HG03175 (cell line): ENCODE measurements at regions not wholly inside any gene's neighbourhood (a gene's known extent, or its start where the extent isn't known, plus 50 kb on each side); places are given as distances from the start of the nearest gene placed in this dataset.

Experiments used
- ATAC-seq: cut with Tn5 transposase; IDR thresholded peaks from one replicate; pipeline ENCODE4 v1.9.1; 2021; ENCODE audit warnings: mild to moderate bottlenecking, moderate library complexity; ENCODE audit not compliant: unreplicated experiment

- ATAC-seq: no peak
Measured at GRCh38 chr14:48925184-48925583, 661.0 kb downstream of the RPS29 start.

DNA sequence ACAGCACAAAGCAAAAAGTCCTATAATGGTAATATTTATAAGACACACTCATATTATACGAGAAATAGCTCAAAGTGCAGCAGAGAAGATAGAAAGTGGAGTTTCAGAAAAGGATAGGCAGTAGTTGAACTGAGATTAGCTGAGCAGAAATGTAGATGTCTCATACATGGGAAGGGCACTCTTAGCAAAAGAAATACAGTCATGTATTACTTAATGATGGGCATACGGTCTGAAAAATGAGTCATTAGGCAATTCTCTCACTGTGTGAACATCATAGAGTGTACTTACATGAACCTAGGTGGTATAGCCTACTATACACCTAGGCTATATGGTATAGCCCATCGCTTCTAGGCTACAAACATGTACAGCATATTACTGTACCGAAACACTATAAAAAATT, 671.3 kb downstream of the RPS29 start:
- no peak for ATAC-seq

DNA sequence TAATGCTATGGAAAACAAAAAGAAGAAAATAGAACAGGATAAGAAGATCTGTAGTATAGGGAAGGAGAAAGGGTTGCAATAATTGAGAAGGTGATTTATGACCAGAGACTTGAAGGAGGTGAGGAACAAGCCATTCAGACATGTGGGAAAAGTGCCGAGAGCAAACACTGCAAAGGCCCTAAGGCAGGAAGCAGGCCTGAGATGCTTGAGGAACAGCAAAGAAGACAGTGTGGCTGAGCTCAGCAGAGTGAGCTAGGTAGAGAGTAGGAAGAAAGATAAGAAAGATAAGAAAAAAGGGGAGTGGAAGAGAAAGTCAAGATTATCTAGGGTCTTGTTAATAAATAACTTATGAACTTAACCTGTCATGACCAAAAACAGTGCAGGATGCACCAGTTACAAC, 671.8 kb downstream of the RPS29 start:
- no peak for ATAC-seq

GRCh38 chr14:48900565-48900964, 685.6 kb downstream of the RPS29 start:
- no peak for ATAC-seq

- ATAC-seq: no peak
Measured at GRCh38 chr14:48890333-48890732, 695.8 kb downstream of the RPS29 start.

DNA sequence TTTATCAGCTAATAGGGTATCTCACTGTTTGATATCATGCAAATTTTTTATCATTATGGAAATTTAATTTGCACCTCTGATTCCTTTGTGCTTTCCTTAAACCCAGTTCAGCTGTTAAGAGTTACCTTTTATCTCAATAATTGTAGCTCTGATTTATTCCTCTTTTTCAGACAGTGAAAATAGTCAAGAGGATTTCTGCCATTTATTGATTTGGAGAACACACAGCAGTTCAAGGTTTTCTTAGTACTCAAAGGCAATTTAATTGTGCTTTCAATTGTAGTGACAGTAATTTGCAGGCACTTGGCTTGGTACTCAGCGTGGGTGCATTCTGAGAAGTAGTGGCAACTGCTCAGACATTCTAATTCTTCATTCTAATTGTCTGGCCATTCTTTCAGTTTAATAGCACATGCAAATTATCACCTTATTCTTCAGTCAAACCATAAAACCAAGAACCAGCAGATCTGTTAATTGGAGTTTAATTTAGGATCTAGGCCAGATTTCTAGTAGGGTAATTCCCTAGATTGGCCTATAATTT, 709.3 kb downstream of the RPS29 start:
- ATAC-seq: no peak

DNA sequence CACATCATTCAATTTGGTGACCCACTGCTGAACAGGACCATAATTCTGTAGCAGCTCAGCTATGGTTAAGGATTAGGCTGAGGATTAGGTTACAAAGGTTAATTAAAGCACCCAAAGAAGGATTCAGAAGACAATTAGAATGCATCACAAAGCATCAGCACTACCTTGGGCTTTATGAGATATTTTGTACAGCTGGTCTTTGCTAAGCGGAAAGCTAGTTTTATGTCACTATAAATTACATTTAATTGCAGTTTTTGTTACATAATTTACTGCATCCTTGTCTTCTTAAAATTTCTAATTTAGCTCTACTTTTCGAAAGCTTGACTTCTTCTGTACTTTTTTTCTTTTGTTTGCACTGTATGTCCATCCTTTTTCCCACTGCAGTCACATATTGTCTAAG, 711.5 kb downstream of the RPS29 start:
- no peak for ATAC-seq

DNA sequence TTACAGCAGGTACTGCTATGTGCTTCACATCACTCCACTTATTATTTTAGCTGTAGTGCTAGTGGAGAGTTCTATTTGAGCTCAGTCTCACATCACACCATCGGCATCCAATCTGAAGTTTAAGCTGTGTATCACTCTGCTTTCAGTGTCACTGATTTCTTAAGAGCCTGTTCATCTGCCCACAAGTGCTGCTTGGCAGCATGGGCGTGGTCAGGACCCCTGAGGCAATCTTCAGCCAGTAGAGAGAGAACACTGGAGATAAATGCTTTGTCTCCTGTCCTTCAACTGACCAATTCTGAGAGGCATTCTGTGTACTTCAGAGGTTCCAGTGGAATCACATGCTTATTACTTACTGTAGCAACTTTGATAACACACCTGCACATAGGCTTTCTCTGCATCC, 728.8 kb downstream of the RPS29 start:
- no peak for ATAC-seq

- no peak for ATAC-seq
Measured at GRCh38 chr14:48853159-48853558, 733.0 kb downstream of the RPS29 start.

- no peak for ATAC-seq
Measured at GRCh38 chr14:48849741-48850322, 736.3 kb downstream of the RPS29 start.

DNA sequence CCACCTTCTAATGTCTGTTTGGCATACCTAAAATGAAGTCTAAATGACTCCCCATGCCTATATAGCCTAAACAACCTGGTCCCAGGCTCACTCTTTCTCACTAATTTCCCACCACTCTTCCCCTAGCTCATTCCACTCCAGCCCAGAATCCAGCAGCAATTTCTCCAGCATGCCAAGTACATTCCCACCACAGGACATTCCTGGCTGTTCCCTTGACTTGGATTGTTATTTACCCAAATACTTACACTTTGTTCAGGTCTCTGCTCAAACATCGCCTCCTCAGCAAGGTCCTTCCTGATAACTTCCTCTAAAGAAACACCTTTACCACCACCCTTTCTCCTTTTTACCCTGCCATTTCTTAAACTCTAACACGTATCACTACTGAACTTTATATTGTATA, 743.4 kb downstream of the RPS29 start:
- ATAC-seq: no peak

GRCh38 chr14:48826058-48826457, 760.1 kb downstream of the RPS29 start:
- ATAC-seq: no peak

- ATAC-seq: no peak
Measured at GRCh38 chr14:48814562-48814961, 771.6 kb downstream of the RPS29 start.

GRCh38 chr14:48805315-48805714, 780.9 kb downstream of the RPS29 start:
- ATAC-seq: no peak

GRCh38 chr14:48792376-48793024, 793.7 kb downstream of the RPS29 start:
- ATAC-seq: no peak

GRCh38 chr14:48788771-48789170, 797.4 kb downstream of the RPS29 start:
- no peak for ATAC-seq

GRCh38 chr14:48786498-48786897, 799.7 kb downstream of the RPS29 start:
- no peak for ATAC-seq

DNA sequence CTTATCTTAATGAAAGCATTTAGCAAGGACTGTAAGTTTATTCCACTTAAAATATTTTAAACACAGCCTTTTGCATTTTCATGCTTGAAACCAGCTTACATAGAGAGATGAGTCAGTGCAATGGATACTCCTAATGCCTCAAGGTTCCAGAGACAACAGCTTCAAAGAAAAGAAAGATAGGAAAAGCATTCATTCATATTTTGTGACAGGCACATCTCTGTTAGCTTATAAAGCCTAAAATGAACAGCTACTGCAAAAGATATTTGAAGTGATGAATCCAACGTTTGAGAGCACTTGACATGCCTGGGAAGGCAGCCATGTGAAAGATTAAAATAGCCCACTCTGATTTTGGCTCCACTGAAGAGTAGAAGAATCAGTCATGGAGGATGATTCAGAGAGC, 814.5 kb downstream of the RPS29 start:
- ATAC-seq: no peak

- ATAC-seq: no peak
Measured at GRCh38 chr14:48751293-48751692, 834.9 kb downstream of the RPS29 start.

DNA sequence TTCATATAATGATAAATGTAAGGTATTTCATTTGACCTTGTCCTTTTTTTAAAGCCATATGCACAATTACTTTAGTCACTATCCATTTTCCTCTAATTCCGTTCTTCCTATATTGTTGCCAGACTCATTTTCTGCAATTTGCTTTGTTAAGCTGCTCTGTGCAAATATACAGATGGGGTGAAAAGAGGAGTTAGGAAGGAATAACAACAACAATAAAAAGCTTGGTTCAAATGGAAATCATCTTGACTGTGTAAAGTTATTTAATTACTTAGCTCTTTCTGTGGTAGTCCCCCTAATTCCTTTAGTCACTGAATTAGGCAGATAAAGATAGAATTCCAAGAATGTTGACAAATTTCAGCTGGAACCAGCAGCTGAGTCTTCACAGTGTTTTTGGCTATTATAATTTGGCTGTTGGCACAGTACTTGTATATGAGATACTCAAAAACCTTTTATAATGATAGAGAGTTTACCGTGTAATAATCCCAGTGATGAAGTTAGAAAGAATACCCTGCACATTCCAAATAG, 838.0 kb downstream of the RPS29 start:
- ATAC-seq: no peak

DNA sequence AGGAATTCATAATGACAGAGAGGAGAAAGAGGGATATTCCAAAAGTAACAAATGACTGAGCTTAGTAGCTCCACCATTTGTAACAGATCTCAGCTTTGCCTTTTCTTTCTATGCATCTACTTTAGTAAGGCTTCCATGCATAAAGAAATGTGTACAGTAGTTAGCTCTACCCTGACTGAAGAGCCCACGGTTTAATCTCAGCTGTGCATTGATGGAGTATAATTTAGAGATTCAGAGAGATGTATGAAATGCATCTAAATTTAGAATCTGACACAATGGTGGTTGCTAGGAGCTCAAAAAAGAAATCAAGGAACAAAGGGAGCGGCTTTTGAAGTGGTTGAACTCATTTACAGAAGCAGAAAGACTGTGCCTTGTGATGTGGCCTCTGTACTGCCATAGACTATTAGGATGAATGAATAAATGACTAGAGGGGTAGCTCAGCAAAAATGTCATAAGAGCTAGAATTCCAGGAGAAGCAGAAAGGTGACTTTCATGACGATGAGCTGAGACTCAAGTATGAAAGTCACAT, 838.6 kb downstream of the RPS29 start:
- ATAC-seq: no peak

GRCh38 chr14:48744202-48744601, 842.0 kb downstream of the RPS29 start:
- no peak for ATAC-seq
